ENCODE measurements at regions not wholly inside any gene's neighbourhood (a gene's known extent, or its start where the extent isn't known, plus 50 kb on each side); places are given as distances from the start of the nearest gene placed in this dataset.

DNA sequence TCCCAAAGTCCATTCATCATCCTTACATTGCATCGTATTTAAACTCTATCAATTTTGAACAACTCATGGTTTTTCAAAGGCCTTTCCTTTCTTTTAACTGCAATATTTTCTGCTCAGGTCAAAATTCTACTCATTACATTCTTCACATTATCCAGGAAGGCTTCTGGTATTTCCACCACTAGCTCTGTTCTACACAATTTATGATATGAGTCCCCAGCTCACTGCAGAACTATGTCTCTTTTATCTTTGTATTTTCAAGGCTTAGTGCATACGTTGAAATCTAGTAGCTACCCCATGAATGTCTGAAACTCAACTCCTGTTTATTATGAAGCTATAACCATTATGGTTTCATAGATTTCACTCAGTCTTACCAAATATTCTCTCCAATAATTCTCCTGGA, 282.9 kb downstream of the DUSP6 start:
- TF ChIP-seq, protein P1, sequence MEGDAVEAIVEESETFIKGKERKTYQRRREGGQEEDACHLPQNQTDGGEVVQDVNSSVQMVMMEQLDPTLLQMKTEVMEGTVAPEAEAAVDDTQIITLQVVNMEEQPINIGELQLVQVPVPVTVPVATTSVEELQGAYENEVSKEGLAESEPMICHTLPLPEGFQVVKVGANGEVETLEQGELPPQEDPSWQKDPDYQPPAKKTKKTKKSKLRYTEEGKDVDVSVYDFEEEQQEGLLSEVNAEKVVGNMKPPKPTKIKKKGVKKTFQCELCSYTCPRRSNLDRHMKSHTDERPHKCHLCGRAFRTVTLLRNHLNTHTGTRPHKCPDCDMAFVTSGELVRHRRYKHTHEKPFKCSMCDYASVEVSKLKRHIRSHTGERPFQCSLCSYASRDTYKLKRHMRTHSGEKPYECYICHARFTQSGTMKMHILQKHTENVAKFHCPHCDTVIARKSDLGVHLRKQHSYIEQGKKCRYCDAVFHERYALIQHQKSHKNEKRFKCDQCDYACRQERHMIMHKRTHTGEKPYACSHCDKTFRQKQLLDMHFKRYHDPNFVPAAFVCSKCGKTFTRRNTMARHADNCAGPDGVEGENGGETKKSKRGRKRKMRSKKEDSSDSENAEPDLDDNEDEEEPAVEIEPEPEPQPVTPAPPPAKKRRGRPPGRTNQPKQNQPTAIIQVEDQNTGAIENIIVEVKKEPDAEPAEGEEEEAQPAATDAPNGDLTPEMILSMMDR (IDR thresholded peaks at IDR 0.05; ENCODE audit: poor library complexity) = no peak
- no peak for TF ChIP-seq EZH2 (IDR thresholded peaks at IDR 0.05; ENCODE audit: borderline replicate concordance)
- no peak for TF ChIP-seq EZH2phosphoT487 (IDR thresholded peaks at IDR 0.05; ENCODE audit: low read depth, severe bottlenecking, unreplicated experiment)
- Histone ChIP-seq H3K9me2 (replicated peaks; ENCODE audit: insufficient read depth) (no peaks in the 10 kb centered on the region), H3K4me2 (no peak overlapping the region), H3K4me3 (no peak overlapping the region), H3K4me1 (ENCODE audit: insufficient read depth) (no peaks in the 10 kb centered on the region), H3K9me3 (ENCODE audit: low read depth) (no peaks in the 10 kb centered on the region), H3K79me2 (no peaks in the 10 kb centered on the region), H3K27ac (no peak overlapping the region), H3K27me3 (no peaks in the 10 kb centered on the region), H4K20me1 (ENCODE audit: insufficient read depth, poor library complexity, severe bottlenecking) (no peaks in the 10 kb centered on the region), H2AFZ (no peak overlapping the region), H3K36me3 (replicated peaks; ENCODE audit: insufficient read depth, low read depth) (no peaks in the 10 kb centered on the region)
- WGBS (ENCODE audit: low lambda C conversion rate, missing lambda C conversion rate) = 66% methylated on average over 2 of the region's 2 CpGs
- DNase-seq (ENCODE audit: low spot score) = no peak

DNA sequence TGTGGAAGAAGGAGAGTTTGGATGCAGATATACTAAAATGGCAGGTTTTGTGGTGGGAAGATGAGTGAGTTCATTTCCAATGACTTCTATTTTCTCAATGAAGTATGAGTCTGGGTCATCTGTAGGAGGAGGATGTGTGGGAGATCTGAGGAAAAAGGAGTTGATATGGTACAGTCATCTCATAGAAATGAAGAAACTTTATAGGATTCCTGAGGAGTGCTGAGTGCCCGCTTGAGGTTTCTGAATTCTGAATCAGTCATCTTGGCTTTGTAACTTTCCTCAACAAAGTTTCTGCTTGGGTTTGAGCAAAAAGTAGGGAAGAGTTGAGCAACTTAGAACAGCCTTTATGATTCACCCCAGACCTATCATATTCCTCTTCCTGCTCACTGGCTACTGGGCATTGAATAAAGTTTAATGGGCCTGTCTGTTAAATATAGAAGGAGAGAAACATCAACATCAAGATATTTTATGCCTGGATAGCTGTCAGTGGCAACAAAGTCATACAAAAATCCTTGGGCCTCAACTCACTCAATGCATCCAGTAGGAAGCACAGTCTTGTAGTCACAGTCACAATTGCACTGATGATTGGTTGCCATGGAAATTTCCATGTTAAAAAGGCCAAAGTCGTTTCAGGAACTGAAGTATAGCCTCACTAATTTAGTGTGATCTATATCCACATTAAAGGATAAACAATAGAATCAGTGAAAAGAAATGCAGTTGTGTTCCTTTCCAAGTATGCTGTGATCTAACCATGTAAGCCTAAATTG, 284.7 kb downstream of the DUSP6 start:
- no peaks in the 10 kb centered on the region for H3K9me2 ChIP-seq (replicated peaks; ENCODE audit: insufficient read depth)
- no peaks in the 10 kb centered on the region for H3K79me2 ChIP-seq
- no peak overlapping the region for H3K4me2 ChIP-seq
- H3K4me1 ChIP-seq (ENCODE audit: insufficient read depth) = no peaks in the 10 kb centered on the region
- H3K9me3 ChIP-seq (ENCODE audit: low read depth) = no peaks in the 10 kb centered on the region
- 79% methylated on average over 2 of the region's 2 CpGs for WGBS (ENCODE audit: low lambda C conversion rate, missing lambda C conversion rate)
- H3K4me3 ChIP-seq = no peak overlapping the region
- no peaks in the 10 kb centered on the region for H4K20me1 ChIP-seq (ENCODE audit: insufficient read depth, poor library complexity, severe bottlenecking)
- no peaks in the 10 kb centered on the region for H3K36me3 ChIP-seq (replicated peaks; ENCODE audit: insufficient read depth, low read depth)
- no peak overlapping the region for H2AFZ ChIP-seq
- DNase-seq (ENCODE audit: low spot score) = no peak
- TF ChIP-seq EZH2 (IDR thresholded peaks at IDR 0.05; ENCODE audit: borderline replicate concordance) = no peak
- TF ChIP-seq, protein P1 (IDR thresholded peaks at IDR 0.05; ENCODE audit: poor library complexity) = no peak
- TF ChIP-seq EZH2phosphoT487 (IDR thresholded peaks at IDR 0.05; ENCODE audit: low read depth, severe bottlenecking, unreplicated experiment) = no peak
- H3K27ac ChIP-seq = no peak overlapping the region
- H3K27me3 ChIP-seq = no peaks in the 10 kb centered on the region

DNA sequence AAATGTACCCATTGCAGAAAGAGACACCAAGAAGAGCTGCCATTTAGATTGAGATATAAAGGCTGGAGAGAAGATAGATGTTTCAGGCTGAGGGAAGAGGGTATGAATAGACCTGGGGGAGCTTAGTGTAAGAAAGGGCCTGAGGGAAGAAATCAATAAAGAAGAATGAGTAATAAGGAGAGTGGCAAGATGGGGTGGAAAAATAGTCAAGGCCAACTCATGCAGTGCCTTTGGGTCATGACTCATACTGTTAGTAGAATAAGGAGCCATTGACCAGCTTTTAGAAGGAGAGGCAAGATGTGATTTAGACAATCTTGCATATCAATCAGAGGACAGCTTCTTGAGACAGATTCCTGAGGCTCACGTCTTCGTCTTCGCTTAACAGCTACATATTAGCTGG, 287.5 kb downstream of the DUSP6 start:
- Histone ChIP-seq H3K4me1 (ENCODE audit: insufficient read depth) (peaks cover 7% of the 10 kb centered on the region), H4K20me1 (ENCODE audit: insufficient read depth, poor library complexity, severe bottlenecking) (no peaks in the 10 kb centered on the region), H2AFZ (no peak overlapping the region), H3K9me2 (replicated peaks; ENCODE audit: insufficient read depth) (no peaks in the 10 kb centered on the region), H3K36me3 (replicated peaks; ENCODE audit: insufficient read depth, low read depth) (no peaks in the 10 kb centered on the region), H3K4me3 (no peak overlapping the region), H3K4me2 (no peak overlapping the region), H3K27me3 (no peaks in the 10 kb centered on the region), H3K9me3 (ENCODE audit: low read depth) (no peaks in the 10 kb centered on the region), H3K79me2 (no peaks in the 10 kb centered on the region), H3K27ac (no peak overlapping the region)
- WGBS (ENCODE audit: low lambda C conversion rate, missing lambda C conversion rate) = 93% methylated on average over 3 of the region's 3 CpGs
- DNase-seq (ENCODE audit: low spot score) = no peak
- no peak for TF ChIP-seq EZH2phosphoT487 (IDR thresholded peaks at IDR 0.05; ENCODE audit: low read depth, severe bottlenecking, unreplicated experiment)
- TF ChIP-seq EZH2 (IDR thresholded peaks at IDR 0.05; ENCODE audit: borderline replicate concordance) = no peak

DNA sequence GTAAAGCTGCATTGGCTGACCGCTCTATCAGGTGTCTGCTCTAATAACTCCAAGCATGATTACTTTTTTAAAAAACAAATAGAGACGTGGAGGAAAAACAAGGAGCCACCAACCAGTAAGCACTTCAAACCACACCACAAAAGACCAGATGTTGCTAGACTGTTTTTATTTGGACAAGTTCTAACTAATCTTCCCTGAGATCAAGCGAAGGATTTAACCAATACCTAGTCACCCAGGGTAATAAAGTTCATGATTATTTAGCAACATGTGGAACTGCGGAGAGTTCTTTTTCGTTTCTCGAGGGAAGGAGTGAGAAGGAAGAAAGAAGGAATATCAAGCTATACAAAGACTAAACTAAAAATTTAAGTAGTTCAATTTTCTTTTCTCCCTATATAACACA, 288.1 kb downstream of the DUSP6 start:
- no peak for TF ChIP-seq EZH2 (IDR thresholded peaks at IDR 0.05; ENCODE audit: borderline replicate concordance)
- TF ChIP-seq, protein P1 (IDR thresholded peaks at IDR 0.05; ENCODE audit: poor library complexity) = no peak
- TF ChIP-seq EZH2phosphoT487 (IDR thresholded peaks at IDR 0.05; ENCODE audit: low read depth, severe bottlenecking, unreplicated experiment) = no peak

More for the DNA sequence above, 288.1 kb downstream of the DUSP6 start:
- H4K20me1 ChIP-seq (ENCODE audit: insufficient read depth, poor library complexity, severe bottlenecking) = no peaks in the 10 kb centered on the region
- no peak overlapping the region for H2AFZ ChIP-seq
- no peak overlapping the region for H3K27ac ChIP-seq
- no peaks in the 10 kb centered on the region for H3K79me2 ChIP-seq
- no peak overlapping the region for H3K4me2 ChIP-seq
- H3K27me3 ChIP-seq = no peaks in the 10 kb centered on the region
- no peaks in the 10 kb centered on the region for H3K36me3 ChIP-seq (replicated peaks; ENCODE audit: insufficient read depth, low read depth)
- H3K4me3 ChIP-seq = no peak overlapping the region
- no peak for DNase-seq (ENCODE audit: low spot score)
- no peaks in the 10 kb centered on the region for H3K9me2 ChIP-seq (replicated peaks; ENCODE audit: insufficient read depth)
- 77% methylated on average over 6 of the region's 6 CpGs for WGBS (ENCODE audit: low lambda C conversion rate, missing lambda C conversion rate)
- peaks cover 13% of the 10 kb centered on the region for H3K4me1 ChIP-seq (ENCODE audit: insufficient read depth)
- no peaks in the 10 kb centered on the region for H3K9me3 ChIP-seq (ENCODE audit: low read depth)

Data from hepatocyte (in vitro differentiated cells).